Left lung (tissue), 4 donors: ENCODE measurements at regions not wholly inside any gene's neighbourhood (a gene's known extent, or its start where the extent isn't known, plus 50 kb on each side); places are given as distances from the start of the nearest gene placed in this dataset.

Experiments
- ATAC-seq: fragments of 200-7000 bp; cut with Tn5 transposase; one replicate; pipeline ENCODE4 v1.9.1; 2020; ENCODE audit warnings: moderate library complexity
- DNase-seq, 4 donors: peaks; one replicate each; pipeline ENCODE4 v3.0.0-alpha.2; 2013 to 2020
- H3K27ac ChIP-seq, 2 donors: fragments of 200-600 bp; sonication (generic) in 1 of 2; one replicate each; pipeline versions ENCODE4 v1.5.0 to v1.8.0; 2020 to 2021
- H3K27me3 ChIP-seq, 2 donors: fragments of 200-600 bp; sonication (generic) in 1 of 2; one replicate each; pipeline versions ENCODE4 v1.5.0 to v1.8.0; 2020 to 2021
- H3K36me3 ChIP-seq, 2 donors: fragments of 200-600 bp; sonication (generic) in 1 of 2; one replicate each; pipeline versions ENCODE4 v1.5.0 to v1.8.0; 2020 to 2021
- H3K4me1 ChIP-seq, 2 donors: fragments of 200-600 bp; one replicate each; pipeline ENCODE4 v1.8.0; 2021
- H3K4me3 ChIP-seq, 2 donors: fragments of 200-600 bp; sonication (generic) in 1 of 2; one replicate each; pipeline versions ENCODE4 v1.5.0 to v1.8.0; 2020 to 2021; ENCODE audit warnings: mild to moderate bottlenecking in 1 of 2
- H3K9me3 ChIP-seq, 2 donors: fragments of 200-600 bp; sonication (generic) in 1 of 2; one replicate each; pipeline versions ENCODE4 v1.5.0 to v1.8.0; 2020 to 2021
- intact Hi-C, 2 donors: fragments of 100-400 bp; cut with DNase I; formaldehyde crosslinking; loops; one replicate each; pipeline versions ENCODE4 v1.11.2 to v1.14.2; 2022
- TF ChIP-seq, protein P1 (sequence below), 2 donors: fragments of 200-600 bp; sonication (generic) in 1 of 2; IDR thresholded peaks; one replicate each; pipeline versions ENCODE4 v1.5.0 to v1.8.0; 2021; ENCODE audit warnings: antibody characterized with exemption in 2 of 2
- donor health status: DM: no; HTN: yes; CAD: no.
- donor health status: DM: no; HTN: no; CAD: no.

- Histone ChIP-seq H3K27me3 (peaks cover 0 to 9% of the 10 kb centered on the region in 2 donors), H3K4me1 (no peaks in the 10 kb centered on the region), H3K9me3 (no peaks in the 10 kb centered on the region), H3K36me3 (no peaks in the 10 kb centered on the region), H3K27ac (no peak overlapping the region), H3K4me3 (no peak overlapping the region)
- intact Hi-C loops, result no loop called here
- ATAC-seq, result no peak
- DNase-seq, result no peak
- TF ChIP-seq, protein P1, sequence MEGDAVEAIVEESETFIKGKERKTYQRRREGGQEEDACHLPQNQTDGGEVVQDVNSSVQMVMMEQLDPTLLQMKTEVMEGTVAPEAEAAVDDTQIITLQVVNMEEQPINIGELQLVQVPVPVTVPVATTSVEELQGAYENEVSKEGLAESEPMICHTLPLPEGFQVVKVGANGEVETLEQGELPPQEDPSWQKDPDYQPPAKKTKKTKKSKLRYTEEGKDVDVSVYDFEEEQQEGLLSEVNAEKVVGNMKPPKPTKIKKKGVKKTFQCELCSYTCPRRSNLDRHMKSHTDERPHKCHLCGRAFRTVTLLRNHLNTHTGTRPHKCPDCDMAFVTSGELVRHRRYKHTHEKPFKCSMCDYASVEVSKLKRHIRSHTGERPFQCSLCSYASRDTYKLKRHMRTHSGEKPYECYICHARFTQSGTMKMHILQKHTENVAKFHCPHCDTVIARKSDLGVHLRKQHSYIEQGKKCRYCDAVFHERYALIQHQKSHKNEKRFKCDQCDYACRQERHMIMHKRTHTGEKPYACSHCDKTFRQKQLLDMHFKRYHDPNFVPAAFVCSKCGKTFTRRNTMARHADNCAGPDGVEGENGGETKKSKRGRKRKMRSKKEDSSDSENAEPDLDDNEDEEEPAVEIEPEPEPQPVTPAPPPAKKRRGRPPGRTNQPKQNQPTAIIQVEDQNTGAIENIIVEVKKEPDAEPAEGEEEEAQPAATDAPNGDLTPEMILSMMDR (IDR thresholded peaks at IDR 0.05), result no peak
These were observed 127.0 kb upstream of the SNX19 start for GRCh38 chr11:131043251-131043650.

GRCh38 chr11:131044851-131045250, 128.6 kb upstream of the SNX19 start:
- intact Hi-C loops, result no loop called here
- H3K4me3 ChIP-seq, result no peak overlapping the region

DNA sequence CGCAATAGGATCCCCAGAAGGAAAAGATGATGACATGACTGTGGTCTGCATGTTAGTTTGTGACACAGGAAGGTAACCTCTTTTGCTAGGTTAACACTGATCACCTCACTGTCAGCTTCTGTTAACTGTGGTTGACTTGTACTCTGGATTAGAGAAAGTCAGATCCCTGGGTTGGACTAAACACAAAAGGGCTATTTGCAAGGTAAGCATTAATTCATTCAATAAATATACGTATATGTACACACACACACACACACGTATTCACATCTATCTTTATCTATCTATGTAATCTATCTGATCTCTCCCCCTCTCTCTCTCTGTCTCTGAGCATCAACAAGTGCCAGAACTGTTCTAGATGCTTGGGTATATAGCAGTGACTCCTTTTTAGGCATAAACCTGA, 136.1 kb upstream of the SNX19 start:
- no peak for ATAC-seq
- Histone ChIP-seq H3K4me1 (no peaks in the 10 kb centered on the region), H3K27me3 (peaks cover 0 to 37% of the 10 kb centered on the region in 2 donors), H3K4me3 (no peak overlapping the region), H3K9me3 (no peaks in the 10 kb centered on the region), H3K27ac (no peak overlapping the region), H3K36me3 (no peaks in the 10 kb centered on the region)
- intact Hi-C loops, result no loop called here
- TF ChIP-seq, protein P1 (IDR thresholded peaks at IDR 0.05), result no peak
- no peak for DNase-seq

More at GRCh38 chr11:131044851-131045250, 128.6 kb upstream of the SNX19 start:
- no peaks in the 10 kb centered on the region for H3K9me3 ChIP-seq
- no peak overlapping the region for H3K27ac ChIP-seq
- H3K4me1 ChIP-seq, result no peaks in the 10 kb centered on the region
- H3K27me3 ChIP-seq, result peaks cover 0 to 8% of the 10 kb centered on the region in 2 donors
- H3K36me3 ChIP-seq, result no peaks in the 10 kb centered on the region
- no peak for ATAC-seq
- TF ChIP-seq, protein P1 (IDR thresholded peaks at IDR 0.05), result no peak
- no peak for DNase-seq

GRCh38 chr11:131056036-131056435, 139.8 kb upstream of the SNX19 start:
- no peak for DNase-seq
- no peaks in the 10 kb centered on the region for H3K9me3 ChIP-seq
- TF ChIP-seq, protein P1 (IDR thresholded peaks at IDR 0.05), result no peak
- H3K27ac ChIP-seq, result no peak overlapping the region
- no peaks in the 10 kb centered on the region for H3K4me1 ChIP-seq
- H3K36me3 ChIP-seq, result no peaks in the 10 kb centered on the region
- peaks cover 0 to 26% of the 10 kb centered on the region in 2 donors for H3K27me3 ChIP-seq
- intact Hi-C loops, result no loop called here
- no peak for ATAC-seq
- H3K4me3 ChIP-seq, result no peak overlapping the region

GRCh38 chr11:131063638-131064037, 147.4 kb upstream of the SNX19 start:
- H3K4me1 ChIP-seq, result no peaks in the 10 kb centered on the region
- no peaks in the 10 kb centered on the region for H3K9me3 ChIP-seq
- H3K27me3 ChIP-seq, result peaks cover 0 to 13% of the 10 kb centered on the region in 2 donors
- no peak for ATAC-seq
- TF ChIP-seq, protein P1 (IDR thresholded peaks at IDR 0.05), result no peak
- no peak for DNase-seq
- H3K36me3 ChIP-seq, result no peaks in the 10 kb centered on the region
- no peak overlapping the region for H3K4me3 ChIP-seq
- intact Hi-C loops, result loop anchor here in 1 of 2 donors (10.0 kb wide), 1 partner anchor 611 kb away; no protein-coding TSS in a partner anchor
- H3K27ac ChIP-seq, result no peak overlapping the region
